OCI-LY3 (cell line): ENCODE measurements at regions not wholly inside any gene's neighbourhood (a gene's known extent, or its start where the extent isn't known, plus 50 kb on each side); places are given as distances from the start of the nearest gene placed in this dataset.

Source experiments
- H2AFZ ChIP-seq: fragments of 200-600, 300-600 bp; shearing (Covaris generic); 2 replicates; pipeline ENCODE4 v1.6.0; 2014; ENCODE audit warnings: antibody characterized with exemption, low read depth, low read length
- H3K27ac ChIP-seq: fragments of 200-600, 300-600 bp; sonication (generic); 2 replicates; pipeline ENCODE4 v1.5.1; 2014; ENCODE audit warnings: mild to moderate bottlenecking, low read length, moderate library complexity, mixed read lengths
- H3K27me3 ChIP-seq: fragments of 200-600, 300-600 bp; sonication (generic); 2 replicates; pipeline ENCODE4 v1.6.1; 2014; ENCODE audit warnings: low read depth, low read length, mixed read lengths
- H3K36me3 ChIP-seq: fragments of 200-600, 300-600 bp; sonication (generic); replicated peaks from 2 replicates; pipeline ENCODE3; 2014; ENCODE audit warnings: low read depth, low read length, mixed read lengths
- H3K4me1 ChIP-seq: fragments of 300-600, 200-600 bp; sonication (generic); 2 replicates; pipeline ENCODE4 v1.6.1; 2014; ENCODE audit warnings: low read length, mixed read lengths
- H3K4me2 ChIP-seq: fragments of 200-600, 300-600 bp; sonication (generic); 2 replicates; pipeline ENCODE4 v1.6.1; 2014; ENCODE audit warnings: low read length, mixed read lengths
- H3K4me3 ChIP-seq: fragments of 300-600, 200-600 bp; sonication (generic); 2 replicates; pipeline ENCODE4 v1.5.1; 2014; ENCODE audit warnings: antibody characterized with exemption, mild to moderate bottlenecking, low read length, moderate library complexity
- H3K79me2 ChIP-seq: fragments of 300-600, 200-600 bp; shearing (Covaris generic); 2 replicates; pipeline ENCODE4 v1.6.1; 2014; ENCODE audit warnings: mild to moderate bottlenecking, low read length, mixed read lengths
- H3K9ac ChIP-seq: fragments of 300-600, 200-600 bp; shearing (Covaris generic); 2 replicates; pipeline ENCODE4 v1.6.0; 2014; ENCODE audit warnings: mild to moderate bottlenecking, low read length, moderate library complexity
- H3K9me3 ChIP-seq: fragments of 200-600, 300-600 bp; shearing (Covaris generic); 2 replicates; pipeline ENCODE4 v1.6.1; 2014; ENCODE audit warnings: low read length, mixed read lengths; ENCODE audit not compliant: insufficient read depth
- H4K20me1 ChIP-seq: fragments of 200-600, 300-600 bp; sonication (generic); 2 replicates; pipeline ENCODE4 v1.6.1; 2016; ENCODE audit warnings: low read length, mixed read lengths; ENCODE audit not compliant: insufficient read depth
- EZH2phosphoT487 ChIP-seq: fragments of 200-600 bp; shearing (Covaris generic); IDR thresholded peaks from 2 replicates; pipeline ENCODE4 v1.6.1; 2018; ENCODE audit warnings: antibody characterized with exemption, mixed run types, low read depth
- TF ChIP-seq, protein P1 (sequence below): fragments of 200-600, 300-600 bp; sonication (generic); IDR thresholded peaks from 2 replicates; pipeline ENCODE4 v1.5.1; 2014; ENCODE audit warnings: antibody characterized with exemption, low read length, low read depth

DNA sequence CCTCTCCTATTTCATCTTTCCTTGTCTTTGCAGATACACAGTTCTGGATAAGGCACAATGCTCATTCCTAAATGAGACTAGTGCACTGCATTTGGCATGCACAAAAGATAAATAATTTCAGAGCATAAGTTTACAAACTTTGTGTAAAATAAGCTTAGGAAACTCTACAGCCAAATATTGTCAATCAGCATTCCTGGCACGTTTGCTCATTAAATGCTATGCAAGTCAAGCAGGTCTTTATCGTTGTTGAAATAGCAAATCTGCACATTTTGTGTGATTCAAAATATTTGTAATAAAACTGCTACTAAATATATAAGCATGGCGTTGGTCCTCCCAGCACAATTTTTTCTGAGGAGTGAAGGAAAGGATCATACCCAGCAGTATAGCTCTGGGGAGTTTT lies 322.1 kb upstream of the NOCT start:
- no peak overlapping the region for H3K4me3 ChIP-seq
- H3K4me1 ChIP-seq = no peaks in the 10 kb centered on the region
- no peaks in the 10 kb centered on the region for H3K36me3 ChIP-seq
- no peak overlapping the region for H2AFZ ChIP-seq
- H3K27me3 ChIP-seq = no peaks in the 10 kb centered on the region
- TF ChIP-seq, protein P1, sequence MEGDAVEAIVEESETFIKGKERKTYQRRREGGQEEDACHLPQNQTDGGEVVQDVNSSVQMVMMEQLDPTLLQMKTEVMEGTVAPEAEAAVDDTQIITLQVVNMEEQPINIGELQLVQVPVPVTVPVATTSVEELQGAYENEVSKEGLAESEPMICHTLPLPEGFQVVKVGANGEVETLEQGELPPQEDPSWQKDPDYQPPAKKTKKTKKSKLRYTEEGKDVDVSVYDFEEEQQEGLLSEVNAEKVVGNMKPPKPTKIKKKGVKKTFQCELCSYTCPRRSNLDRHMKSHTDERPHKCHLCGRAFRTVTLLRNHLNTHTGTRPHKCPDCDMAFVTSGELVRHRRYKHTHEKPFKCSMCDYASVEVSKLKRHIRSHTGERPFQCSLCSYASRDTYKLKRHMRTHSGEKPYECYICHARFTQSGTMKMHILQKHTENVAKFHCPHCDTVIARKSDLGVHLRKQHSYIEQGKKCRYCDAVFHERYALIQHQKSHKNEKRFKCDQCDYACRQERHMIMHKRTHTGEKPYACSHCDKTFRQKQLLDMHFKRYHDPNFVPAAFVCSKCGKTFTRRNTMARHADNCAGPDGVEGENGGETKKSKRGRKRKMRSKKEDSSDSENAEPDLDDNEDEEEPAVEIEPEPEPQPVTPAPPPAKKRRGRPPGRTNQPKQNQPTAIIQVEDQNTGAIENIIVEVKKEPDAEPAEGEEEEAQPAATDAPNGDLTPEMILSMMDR = no peak
- TF ChIP-seq EZH2phosphoT487 = no peak
- no peaks in the 10 kb centered on the region for H4K20me1 ChIP-seq
- H3K79me2 ChIP-seq = no peaks in the 10 kb centered on the region
- no peak overlapping the region for H3K9ac ChIP-seq
- no peaks in the 10 kb centered on the region for H3K9me3 ChIP-seq
- no peak overlapping the region for H3K4me2 ChIP-seq
- no peak overlapping the region for H3K27ac ChIP-seq

DNA sequence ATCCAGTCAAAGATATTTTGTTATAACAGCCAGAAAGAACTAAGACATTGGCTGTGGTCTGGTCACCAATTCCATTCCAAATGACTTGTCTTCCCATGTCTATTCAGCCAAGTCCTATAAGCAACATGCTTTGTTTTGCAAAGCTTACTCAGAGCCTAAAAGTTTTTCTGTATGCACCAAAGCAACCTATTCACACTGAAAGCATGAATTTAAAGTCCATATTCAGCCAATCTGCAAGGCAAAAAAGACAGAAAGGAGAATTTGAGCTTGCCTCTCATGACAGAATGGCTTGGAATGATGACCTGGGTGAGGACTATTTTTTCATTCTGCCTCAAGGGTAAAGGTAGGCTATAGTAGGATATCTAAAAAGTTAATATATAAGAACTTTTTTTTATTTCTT lies 323.2 kb upstream of the NOCT start:
- TF ChIP-seq, protein P1 = no peak
- TF ChIP-seq EZH2phosphoT487 = no peak
- H3K4me3 ChIP-seq = no peak overlapping the region
- H3K36me3 ChIP-seq = no peaks in the 10 kb centered on the region
- no peaks in the 10 kb centered on the region for H3K9me3 ChIP-seq
- no peaks in the 10 kb centered on the region for H3K27me3 ChIP-seq
- no peak overlapping the region for H2AFZ ChIP-seq
- no peaks in the 10 kb centered on the region for H4K20me1 ChIP-seq
- H3K4me2 ChIP-seq = no peak overlapping the region
- no peaks in the 10 kb centered on the region for H3K79me2 ChIP-seq
- H3K9ac ChIP-seq = no peak overlapping the region
- H3K4me1 ChIP-seq = no peaks in the 10 kb centered on the region
- H3K27ac ChIP-seq = no peak overlapping the region

DNA sequence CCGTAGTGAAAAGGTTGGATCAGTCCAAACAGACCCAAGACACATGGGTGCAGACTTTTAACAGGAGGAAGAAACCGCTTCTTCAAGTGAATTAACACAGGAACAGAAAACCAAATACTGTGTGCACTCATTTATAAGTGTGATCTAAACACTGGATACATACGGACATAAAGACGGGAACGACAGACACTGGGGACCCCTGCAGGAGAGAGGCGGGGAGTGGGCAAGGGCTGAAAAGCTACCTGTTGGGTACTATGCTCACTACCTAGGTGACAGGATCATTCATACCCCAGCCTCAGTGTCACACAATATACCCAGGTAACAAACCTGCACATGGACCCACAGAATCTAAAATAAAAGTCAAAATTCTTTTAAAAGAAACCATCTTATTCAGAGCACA lies 326.0 kb upstream of the NOCT start:
- Histone ChIP-seq H3K9ac (no peak overlapping the region), H3K4me1 (no peaks in the 10 kb centered on the region), H3K4me3 (no peak overlapping the region), H3K27me3 (no peaks in the 10 kb centered on the region), H3K36me3 (no peaks in the 10 kb centered on the region), H3K4me2 (no peak overlapping the region), H3K9me3 (no peaks in the 10 kb centered on the region), H3K27ac (no peak overlapping the region), H3K79me2 (no peaks in the 10 kb centered on the region), H4K20me1 (no peaks in the 10 kb centered on the region), H2AFZ (no peak overlapping the region)
- no peak for TF ChIP-seq EZH2phosphoT487
- TF ChIP-seq, protein P1 = no peak

DNA sequence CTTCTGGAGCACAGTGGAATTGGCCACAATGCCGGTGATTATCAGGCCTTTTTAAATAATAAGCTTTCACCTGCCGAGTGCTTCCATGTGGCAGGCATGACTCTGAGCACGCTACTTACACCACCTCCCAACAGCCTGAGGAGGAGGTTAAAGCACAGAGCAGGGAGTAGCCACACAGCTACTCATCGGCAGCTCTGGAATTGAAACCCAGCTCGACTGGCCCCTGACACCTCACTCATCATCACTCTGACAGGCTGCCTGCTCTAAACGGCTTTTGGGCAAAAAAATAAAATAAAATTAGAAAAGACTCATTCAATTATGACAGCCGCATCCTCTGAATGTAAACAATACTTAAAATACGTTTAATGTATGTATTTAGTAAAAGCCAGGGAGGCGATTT lies 326.4 kb upstream of the NOCT start:
- Histone ChIP-seq H3K36me3 (no peaks in the 10 kb centered on the region), H3K9me3 (no peaks in the 10 kb centered on the region), H3K4me1 (no peaks in the 10 kb centered on the region), H4K20me1 (no peaks in the 10 kb centered on the region), H3K4me2 (no peak overlapping the region), H3K27ac (no peak overlapping the region), H2AFZ (no peak overlapping the region), H3K79me2 (no peaks in the 10 kb centered on the region), H3K27me3 (no peaks in the 10 kb centered on the region), H3K9ac (no peak overlapping the region), H3K4me3 (no peak overlapping the region)
- no peak for TF ChIP-seq EZH2phosphoT487
- TF ChIP-seq, protein P1 = no peak
